Mesodermal cell (in vitro differentiated cells): ENCODE measurements at regions not wholly inside any gene's neighbourhood (a gene's known extent, or its start where the extent isn't known, plus 50 kb on each side); places are given as distances from the start of the nearest gene placed in this dataset.
"Not testable (repeated sequence)": the region's sequence is repeated elsewhere in the genome, so short reads cannot be mapped to it uniquely, and the experiment has no call there.

Experiments
- H3K27ac ChIP-seq: 2 replicates; pipeline ENCODE4 v1.7.0; 2013; ENCODE audit warnings: mild to moderate bottlenecking, low read depth, low read length, moderate library complexity; ENCODE audit not compliant: severe bottlenecking
- H3K36me3 ChIP-seq: 2 replicates; pipeline ENCODE4 v1.7.1; 2013; ENCODE audit warnings: mild to moderate bottlenecking, low read length, moderate library complexity; ENCODE audit not compliant: control insufficient read depth, insufficient read depth
- H3K4me1 ChIP-seq: one replicate; pipeline ENCODE4 v1.7.1; 2013; ENCODE audit warnings: mild to moderate bottlenecking, low read length; ENCODE audit not compliant: insufficient read depth, control insufficient read depth, poor library complexity, severe bottlenecking
- H3K4me3 ChIP-seq: 2 replicates; pipeline ENCODE4 v1.7.0; 2013; ENCODE audit warnings: low read length, control low read depth, mild to moderate bottlenecking; ENCODE audit not compliant: insufficient read depth, poor library complexity, severe bottlenecking; ENCODE audit errors: extremely low read depth
- H3K9me3 ChIP-seq: 2 replicates; pipeline ENCODE4 v1.7.1; 2013; ENCODE audit warnings: mild to moderate bottlenecking, low read length, moderate library complexity; ENCODE audit not compliant: control insufficient read depth
- WGBS, 2 experiments: methylation state at CpG; one replicate each; pipeline ENCODE4 v1.1.5; 2013; ENCODE audit warnings: missing lambda C conversion rate in 2 of 2; ENCODE audit not compliant: insufficient coverage in 2 of 2; 5-methylcytosine and 5-hydroxymethylcytosine counted together

GRCh38 chr2:195125889-195126288 is 531.1 kb upstream of the SLC39A10 start:
- WGBS, 2 experiments = 100% methylated on average over 2 to 3 of the region's 3 CpGs
- not testable (repeated sequence) for H3K36me3 ChIP-seq, H3K4me3 ChIP-seq, H3K9me3 ChIP-seq, H3K4me1 ChIP-seq, H3K27ac ChIP-seq

- Histone ChIP-seq H3K4me1 (no peaks in the 10 kb centered on the region), H3K27ac (no peak overlapping the region), H3K36me3 (no peaks in the 10 kb centered on the region), H3K4me3 (no peak overlapping the region), H3K9me3 (no peaks in the 10 kb centered on the region)
- WGBS, 2 experiments = 87 to 95% methylated on average over 9 of the region's 10 CpGs
Observed at GRCh38 chr2:195124391-195125079, 532.5 kb upstream of the SLC39A10 start.

GRCh38 chr2:195122653-195123052 is 534.4 kb upstream of the SLC39A10 start:
- no peaks in the 10 kb centered on the region for H3K36me3 ChIP-seq
- H3K4me3 ChIP-seq = no peak overlapping the region
- WGBS, 2 experiments = 100% methylated on average over 1 of the region's 1 CpG; no CpG with 5 or more reads in 1 of the 2 experiments
- no peaks in the 10 kb centered on the region for H3K9me3 ChIP-seq
- H3K4me1 ChIP-seq = no peaks in the 10 kb centered on the region
- no peak overlapping the region for H3K27ac ChIP-seq

GRCh38 chr2:195121341-195121740 is 535.7 kb upstream of the SLC39A10 start:
- WGBS, 2 experiments = 92% methylated on average over 2 of the region's 3 CpGs; no CpG with 5 or more reads in 1 of the 2 experiments
- Histone ChIP-seq H3K4me3 (no peak overlapping the region), H3K9me3 (no peaks in the 10 kb centered on the region), H3K4me1 (no peaks in the 10 kb centered on the region), H3K36me3 (no peaks in the 10 kb centered on the region), H3K27ac (no peak overlapping the region)

GRCh38 chr2:195119231-195119630 is 537.8 kb upstream of the SLC39A10 start:
- no peaks in the 10 kb centered on the region for H3K36me3 ChIP-seq
- no peaks in the 10 kb centered on the region for H3K9me3 ChIP-seq
- no peak overlapping the region for H3K27ac ChIP-seq
- no peak overlapping the region for H3K4me3 ChIP-seq
- H3K4me1 ChIP-seq = no peaks in the 10 kb centered on the region

- no peak overlapping the region for H3K27ac ChIP-seq
- 60% methylated on average over 1 of the region's 3 CpGs; no CpG with 5 or more reads in 1 of the 2 experiments for WGBS, 2 experiments
Observed at GRCh38 chr2:195118276-195118675, 538.8 kb upstream of the SLC39A10 start.

GRCh38 chr2:195117011-195117410 is 540.0 kb upstream of the SLC39A10 start:
- no peak overlapping the region for H3K4me3 ChIP-seq
- H3K4me1 ChIP-seq = no peaks in the 10 kb centered on the region
- no peak overlapping the region for H3K27ac ChIP-seq
- H3K36me3 ChIP-seq = no peaks in the 10 kb centered on the region
- H3K9me3 ChIP-seq = no peaks in the 10 kb centered on the region

More at GRCh38 chr2:195118276-195118675, 538.8 kb upstream of the SLC39A10 start:
- Histone ChIP-seq H3K4me3 (no peak overlapping the region), H3K9me3 (no peaks in the 10 kb centered on the region), H3K36me3 (no peaks in the 10 kb centered on the region), H3K4me1 (no peaks in the 10 kb centered on the region)

- 0% methylated on average over 1 of the region's 2 CpGs; no CpG with 5 or more reads in 1 of the 2 experiments for WGBS, 2 experiments
- Histone ChIP-seq H3K36me3 (no peaks in the 10 kb centered on the region), H3K4me1 (no peaks in the 10 kb centered on the region), H3K9me3 (no peaks in the 10 kb centered on the region), H3K4me3 (no peak overlapping the region), H3K27ac (no peak overlapping the region)
Observed at GRCh38 chr2:195115738-195116137, 541.3 kb upstream of the SLC39A10 start.

- Histone ChIP-seq H3K4me1 (no peaks in the 10 kb centered on the region), H3K36me3 (no peaks in the 10 kb centered on the region), H3K9me3 (no peaks in the 10 kb centered on the region), H3K27ac (no peak overlapping the region), H3K4me3 (no peak overlapping the region)
Observed at GRCh38 chr2:195108182-195108581, 548.8 kb upstream of the SLC39A10 start.

GRCh38 chr2:195106681-195107380 is 550.2 kb upstream of the SLC39A10 start:
- Histone ChIP-seq H3K4me1 (no peaks in the 10 kb centered on the region), H3K27ac (no peak overlapping the region), H3K4me3 (no peak overlapping the region), H3K36me3 (no peaks in the 10 kb centered on the region), H3K9me3 (no peaks in the 10 kb centered on the region)
- 83% methylated on average over 3 of the region's 6 CpGs; no CpG with 5 or more reads in 1 of the 2 experiments for WGBS, 2 experiments

- 86% methylated on average over 1 of the region's 1 CpG; no CpG with 5 or more reads in 1 of the 2 experiments for WGBS, 2 experiments
- Histone ChIP-seq H3K36me3 (no peaks in the 10 kb centered on the region), H3K4me1 (no peaks in the 10 kb centered on the region), H3K27ac (no peak overlapping the region), H3K9me3 (no peaks in the 10 kb centered on the region), H3K4me3 (no peak overlapping the region)
Observed at GRCh38 chr2:195105581-195105980, 551.4 kb upstream of the SLC39A10 start.
